PC-9 (cell line): ENCODE measurements at regions not wholly inside any gene's neighbourhood (a gene's known extent, or its start where the extent isn't known, plus 50 kb on each side); places are given as distances from the start of the nearest gene placed in this dataset.

Experiments used
- BruUV-seq: library from RNA; stranded (reverse); fragments of 400-500 nt; replicated peaks from 2 replicates; lab custom pipeline; 2021; lab: Mats Ljungman, UMichigan
- CTCF ChIA-PET: fragments of 300-600 bp; sonication (Branson Sonifier 250); formaldehyde crosslinking; loops from one replicate; lab custom pipeline; 2022; ENCODE audit warnings: antibody characterized with exemption; lab: Charles Lee
- POLR2A ChIA-PET: fragments of 300-600 bp; sonication (Branson Sonifier 250); formaldehyde crosslinking; loops from one replicate; lab custom pipeline; 2022; ENCODE audit warnings: antibody characterized with exemption; ENCODE audit not compliant: unreplicated experiment; lab: Charles Lee
- DNase-seq, 2 experiments: peaks; one replicate each; pipeline versions ENCODE4 v3.0.0 to v3.0.0-alpha.2; 2015 to 2022; ENCODE audit warnings: mixed read lengths in 1 of 2
- H2AFZ ChIP-seq: fragments of 200-600 bp; sonication (generic); 2 replicates; pipeline ENCODE4 v1.8.1; 2017; ENCODE audit warnings: antibody characterized with exemption
- H3F3A ChIP-seq: fragments of 200-600 bp; sonication (generic); 2 replicates; pipeline ENCODE4 v1.8.1; 2017; ENCODE audit warnings: antibody characterized with exemption, mild to moderate bottlenecking, low read depth; ENCODE audit not compliant: insufficient read depth
- H3K27ac ChIP-seq: fragments of 200-600 bp; sonication (generic); 2 replicates; pipeline ENCODE4 v1.6.1; 2016; ENCODE audit warnings: mixed run types
- H3K27me3 ChIP-seq: fragments of 200-600 bp; sonication (generic); 2 replicates; pipeline ENCODE4 v1.6.1; 2016; ENCODE audit warnings: low read depth, mixed run types; ENCODE audit not compliant: insufficient read depth
- H3K36me3 ChIP-seq: fragments of 200-600 bp; sonication (generic); 2 replicates; pipeline ENCODE4 v1.6.1; 2016; ENCODE audit warnings: low read depth, mixed run types
- H3K4me1 ChIP-seq: fragments of 200-600 bp; sonication (generic); replicated peaks from 2 replicates; pipeline ENCODE4 v1.6.1; 2016; ENCODE audit warnings: mixed run types; ENCODE audit not compliant: insufficient read depth
- H3K4me2 ChIP-seq: fragments of 200-600 bp; sonication (generic); 2 replicates; pipeline ENCODE4 v1.6.1; 2017; ENCODE audit warnings: mixed run types
- H3K4me3 ChIP-seq: fragments of 200-600 bp; sonication (generic); 2 replicates; pipeline ENCODE4 v1.6.1; 2016; ENCODE audit warnings: mixed run types
- H3K79me2 ChIP-seq: fragments of 200-600 bp; sonication (generic); 2 replicates; pipeline ENCODE4 v1.6.1; 2017; ENCODE audit warnings: low read depth, mixed run types
- H3K9me2 ChIP-seq: fragments of 200-600 bp; sonication (generic); 2 replicates; pipeline ENCODE4 v1.8.1; 2017; ENCODE audit warnings: mild to moderate bottlenecking; ENCODE audit not compliant: insufficient read depth
- H3K9me3 ChIP-seq: fragments of 200-600 bp; sonication (generic); 2 replicates; pipeline ENCODE4 v1.8.1; 2016; ENCODE audit warnings: low read depth; ENCODE audit not compliant: insufficient read depth
- H4K20me1 ChIP-seq: fragments of 200-600 bp; sonication (generic); 2 replicates; pipeline ENCODE4 v1.8.1; 2017; ENCODE audit not compliant: insufficient read depth
- EZH2 ChIP-seq: fragments of 200-600 bp; sonication (generic); IDR thresholded peaks from 2 replicates; pipeline ENCODE4 v1.8.0; 2017; ENCODE audit warnings: antibody characterized with exemption, low read depth
- intact Hi-C: fragments of 100-400 bp; cut with micrococcal nuclease; formaldehyde crosslinking; loops from one replicate; pipeline ENCODE4 v1.10.0; 2022; ENCODE audit not compliant: unreplicated experiment
- TF ChIP-seq, protein P1 (sequence below): fragments of 200-600 bp; sonication (generic); conservative IDR thresholded peaks from 2 replicates; pipeline ENCODE4 v1.6.1; 2017; ENCODE audit warnings: mixed run types, antibody characterized with exemption, mild to moderate bottlenecking, moderate library complexity

- ChIA-PET CTCF (no interaction called here), POLR2A (no interaction called here)
- H3K4me2 ChIP-seq = no peak overlapping the region
- H3K4me3 ChIP-seq = no peak overlapping the region
- no peaks in the 10 kb centered on the region for H3F3A ChIP-seq
- TF ChIP-seq EZH2 = no peak
- TF ChIP-seq, protein P1, sequence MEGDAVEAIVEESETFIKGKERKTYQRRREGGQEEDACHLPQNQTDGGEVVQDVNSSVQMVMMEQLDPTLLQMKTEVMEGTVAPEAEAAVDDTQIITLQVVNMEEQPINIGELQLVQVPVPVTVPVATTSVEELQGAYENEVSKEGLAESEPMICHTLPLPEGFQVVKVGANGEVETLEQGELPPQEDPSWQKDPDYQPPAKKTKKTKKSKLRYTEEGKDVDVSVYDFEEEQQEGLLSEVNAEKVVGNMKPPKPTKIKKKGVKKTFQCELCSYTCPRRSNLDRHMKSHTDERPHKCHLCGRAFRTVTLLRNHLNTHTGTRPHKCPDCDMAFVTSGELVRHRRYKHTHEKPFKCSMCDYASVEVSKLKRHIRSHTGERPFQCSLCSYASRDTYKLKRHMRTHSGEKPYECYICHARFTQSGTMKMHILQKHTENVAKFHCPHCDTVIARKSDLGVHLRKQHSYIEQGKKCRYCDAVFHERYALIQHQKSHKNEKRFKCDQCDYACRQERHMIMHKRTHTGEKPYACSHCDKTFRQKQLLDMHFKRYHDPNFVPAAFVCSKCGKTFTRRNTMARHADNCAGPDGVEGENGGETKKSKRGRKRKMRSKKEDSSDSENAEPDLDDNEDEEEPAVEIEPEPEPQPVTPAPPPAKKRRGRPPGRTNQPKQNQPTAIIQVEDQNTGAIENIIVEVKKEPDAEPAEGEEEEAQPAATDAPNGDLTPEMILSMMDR = no peak
- H3K27me3 ChIP-seq = peaks cover 23% of the 10 kb centered on the region
- no peaks in the 10 kb centered on the region for H4K20me1 ChIP-seq
- H3K9me3 ChIP-seq = no peaks in the 10 kb centered on the region
- H2AFZ ChIP-seq = no peak overlapping the region
- DNase-seq = no peak
- no peak overlapping the region for H3K27ac ChIP-seq
- intact Hi-C loops = no loop called here
- BruUV-seq = no TSS peak
- no peaks in the 10 kb centered on the region for H3K36me3 ChIP-seq
- H3K4me1 ChIP-seq = no peaks in the 10 kb centered on the region
- H3K79me2 ChIP-seq = no peaks in the 10 kb centered on the region
- H3K9me2 ChIP-seq = no peaks in the 10 kb centered on the region
Measured at GRCh38 chr1:245060684-245061374, 94.0 kb upstream of the KIF26B start.

DNA sequence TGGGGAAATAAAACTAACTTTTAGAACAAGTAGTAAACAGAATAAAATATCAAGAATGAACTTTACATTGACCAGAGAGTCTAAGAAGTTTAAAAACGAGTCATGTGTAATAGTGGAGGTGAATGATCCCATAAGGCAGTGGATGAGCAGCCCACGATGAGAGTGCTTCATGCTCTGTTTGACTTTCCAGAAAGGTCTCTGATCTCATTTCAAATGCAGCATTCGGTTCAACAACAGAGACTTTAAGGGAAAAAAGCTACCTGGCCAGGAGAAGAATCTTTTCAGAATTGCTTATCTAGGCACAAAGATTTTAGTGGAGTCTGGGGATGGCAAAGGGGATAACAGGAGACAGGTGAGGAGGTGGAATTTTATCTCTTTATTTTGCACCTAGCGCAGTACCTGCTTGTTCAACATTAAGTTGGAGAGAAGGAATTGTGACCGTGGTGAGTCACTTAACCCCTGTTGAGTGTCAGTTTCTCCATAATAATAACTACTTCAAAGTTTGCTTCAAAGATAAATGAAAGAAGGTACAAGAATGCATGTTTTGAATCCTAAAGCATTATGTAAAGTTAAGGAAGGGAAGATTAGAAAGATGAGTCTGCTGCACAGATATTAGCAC is 94.9 kb upstream of the KIF26B start:
- BruUV-seq = no TSS peak
- ChIA-PET CTCF (no interaction called here), POLR2A (no interaction called here)
- Histone ChIP-seq H3K9me2 (no peaks in the 10 kb centered on the region), H3K4me2 (no peak overlapping the region), H3K4me3 (no peak overlapping the region), H3K9me3 (no peaks in the 10 kb centered on the region), H3K36me3 (no peaks in the 10 kb centered on the region), H4K20me1 (no peaks in the 10 kb centered on the region), H3F3A (no peaks in the 10 kb centered on the region), H3K79me2 (no peaks in the 10 kb centered on the region), H3K27me3 (peaks cover 19% of the 10 kb centered on the region), H3K4me1 (no peaks in the 10 kb centered on the region), H3K27ac (no peak overlapping the region), H2AFZ (no peak overlapping the region)
- intact Hi-C loops = no loop called here
- TF ChIP-seq, protein P1 = no peak
- no peak for TF ChIP-seq EZH2
- no peak for DNase-seq

GRCh38 chr1:245058882-245059281 is 95.9 kb upstream of the KIF26B start:
- POLR2A ChIA-PET = interaction anchor here (0.6 kb wide), 1 partner anchor 346 kb away, joined by 5 read pairs; no protein-coding TSS in a partner anchor
- TF ChIP-seq EZH2 = no peak
- TF ChIP-seq, protein P1 = no peak
- Histone ChIP-seq H3K9me2 (no peaks in the 10 kb centered on the region), H3K36me3 (no peaks in the 10 kb centered on the region), H3K4me1 (no peaks in the 10 kb centered on the region), H3K27ac (no peak overlapping the region), H4K20me1 (no peaks in the 10 kb centered on the region), H3K4me3 (no peak overlapping the region), H3K27me3 (peaks cover 16% of the 10 kb centered on the region), H3K4me2 (no peak overlapping the region), H2AFZ (no peak overlapping the region), H3K9me3 (no peaks in the 10 kb centered on the region), H3F3A (no peaks in the 10 kb centered on the region), H3K79me2 (no peaks in the 10 kb centered on the region)
- DNase-seq = no peak
- BruUV-seq = no TSS peak
- intact Hi-C loops = no loop called here
- CTCF ChIA-PET = no interaction called here
